ENCODE measurements at regions not wholly inside any gene's neighbourhood (a gene's known extent, or its start where the extent isn't known, plus 50 kb on each side); places are given as distances from the start of the nearest gene placed in this dataset.
"Not testable (repeated sequence)": the region's sequence is repeated elsewhere in the genome, so short reads cannot be mapped to it uniquely, and the experiment has no call there.

DNA sequence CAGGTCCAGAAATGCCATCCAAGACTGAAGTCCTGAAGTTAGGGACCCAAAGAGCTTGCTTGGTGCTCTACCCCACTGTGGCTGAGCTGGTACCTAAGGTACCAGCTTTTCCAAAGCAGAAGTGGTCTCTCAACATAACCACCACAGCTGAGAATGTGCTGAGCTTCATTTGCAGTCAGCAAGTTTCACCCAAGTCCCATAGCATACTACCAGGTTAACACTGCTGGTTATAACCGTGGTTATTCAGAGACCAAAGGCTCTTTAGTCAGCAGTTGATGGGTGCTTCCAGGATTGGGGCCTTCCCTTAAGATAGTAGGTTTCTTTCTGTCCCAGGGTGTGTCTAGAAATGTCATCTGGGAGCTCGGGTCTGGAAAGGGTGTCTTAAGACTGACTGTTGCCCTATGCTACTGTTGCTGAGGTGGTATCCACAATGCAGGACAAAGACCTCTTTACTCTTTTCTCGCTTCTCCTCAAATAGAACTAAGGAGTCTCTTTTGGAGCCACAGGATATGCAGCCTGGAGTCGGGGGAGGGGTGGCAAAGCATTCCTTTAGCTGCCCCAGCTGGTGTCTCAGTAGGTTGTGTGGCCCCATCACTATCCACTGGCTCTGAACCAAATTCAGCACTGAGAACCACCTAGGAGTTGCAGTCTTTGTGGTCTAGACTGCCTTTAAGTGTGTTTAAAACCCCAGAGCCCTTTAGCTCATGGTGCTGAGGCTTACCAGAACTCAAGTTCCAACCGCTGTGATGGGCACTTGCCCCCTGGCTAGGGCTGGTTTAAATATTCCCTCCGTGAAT is 354.9 kb upstream of the SEMA3C start:
- FAIRE-seq: no peak

DNA sequence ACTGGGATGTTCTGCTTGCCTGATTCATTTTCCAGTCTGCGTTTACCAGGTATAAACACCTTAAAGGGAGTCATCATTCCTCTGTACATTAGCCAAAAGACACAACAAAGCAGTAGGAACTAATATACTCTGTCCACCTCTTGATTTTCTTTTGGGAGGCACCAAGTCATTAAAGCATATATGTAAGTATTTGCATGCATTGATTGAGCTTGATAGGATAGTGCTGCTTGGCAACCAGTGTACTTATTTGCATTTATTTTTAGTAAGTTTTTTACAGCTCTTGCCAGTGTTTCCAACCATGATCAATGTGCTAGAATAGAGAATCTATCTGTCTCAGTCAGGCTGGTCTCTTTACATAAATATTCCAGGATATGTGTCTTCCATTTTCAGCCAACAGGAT is 353.3 kb upstream of the SEMA3C start:
- no peak for FAIRE-seq

DNA sequence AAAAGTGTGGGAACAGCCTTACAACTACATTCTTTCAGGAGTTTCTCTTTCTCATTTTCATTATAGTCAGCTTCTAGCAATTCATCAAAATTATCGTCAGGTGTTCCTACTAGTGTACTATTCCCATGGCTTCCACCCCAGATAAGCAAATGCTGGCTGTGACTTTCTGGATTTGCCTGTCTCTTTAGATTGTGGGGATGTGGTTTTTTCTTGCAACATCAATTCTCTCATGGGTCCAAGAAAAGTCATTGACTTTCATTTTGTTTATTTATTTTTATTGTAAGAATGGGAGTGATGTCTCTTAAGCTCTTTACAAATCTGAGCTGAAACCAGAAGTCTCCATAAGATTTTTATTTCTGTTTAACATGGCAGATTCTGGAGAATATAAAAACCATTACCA is 349.7 kb upstream of the SEMA3C start:
- FAIRE-seq: no peak

DNA sequence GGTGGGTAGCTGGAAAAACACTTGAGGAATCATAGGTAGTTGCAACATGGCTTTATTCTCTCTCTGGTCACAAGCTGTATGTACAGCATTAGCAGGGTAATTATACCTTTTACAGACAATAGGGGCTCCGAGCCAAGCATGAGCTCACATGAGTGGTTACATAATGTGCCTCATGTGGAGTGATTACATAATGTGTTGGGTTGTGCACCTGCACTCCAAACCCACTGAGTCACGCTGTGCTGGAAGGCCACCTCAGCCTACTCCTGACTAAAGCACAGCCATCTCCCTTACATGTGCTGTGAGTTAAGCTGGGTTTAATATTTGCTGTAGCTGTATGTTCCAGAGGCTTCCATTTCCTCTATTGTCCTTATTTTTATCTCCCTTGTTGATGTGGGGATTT is 348.7 kb upstream of the SEMA3C start:
- no peak for FAIRE-seq

DNA sequence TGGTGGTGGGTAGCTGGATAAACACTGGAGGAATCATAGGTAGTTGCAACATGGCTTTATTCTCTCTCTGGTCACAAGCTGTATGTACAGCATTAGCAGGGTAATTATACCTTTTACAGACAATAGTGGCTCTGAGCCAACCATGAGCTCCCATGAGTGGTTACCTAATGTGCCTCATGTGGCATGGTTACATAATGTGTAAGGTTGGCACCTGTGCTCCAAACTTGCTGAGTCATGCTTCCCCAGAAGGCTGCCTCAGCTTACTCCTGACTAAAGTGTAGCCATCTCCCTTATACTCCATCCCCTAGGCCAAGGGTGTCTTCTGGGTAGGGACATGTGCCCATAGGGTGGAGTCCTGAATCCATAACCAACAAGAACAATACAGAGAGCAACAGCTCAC is 345.3 kb upstream of the SEMA3C start:
- FAIRE-seq: no peak

DNA sequence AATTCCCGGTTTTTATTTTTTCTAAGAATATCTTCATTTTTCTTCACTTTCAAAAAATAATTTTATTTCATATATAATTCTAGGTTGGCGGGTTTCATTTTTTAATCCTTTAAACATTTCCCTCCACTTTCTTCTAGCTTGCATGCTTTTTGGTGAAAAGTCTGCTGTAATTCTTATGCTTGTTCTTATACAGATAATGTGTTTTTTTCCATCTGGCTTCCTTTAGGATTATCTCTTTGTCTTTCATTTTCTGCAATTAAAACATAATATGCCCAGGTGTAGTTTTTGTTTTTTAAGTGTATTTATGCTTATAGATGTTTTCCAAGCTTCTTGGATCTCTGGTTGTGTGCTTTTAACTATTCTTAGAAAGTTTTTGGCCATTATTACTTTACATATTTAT is 341.3 kb upstream of the SEMA3C start:
- FAIRE-seq: no peak

DNA sequence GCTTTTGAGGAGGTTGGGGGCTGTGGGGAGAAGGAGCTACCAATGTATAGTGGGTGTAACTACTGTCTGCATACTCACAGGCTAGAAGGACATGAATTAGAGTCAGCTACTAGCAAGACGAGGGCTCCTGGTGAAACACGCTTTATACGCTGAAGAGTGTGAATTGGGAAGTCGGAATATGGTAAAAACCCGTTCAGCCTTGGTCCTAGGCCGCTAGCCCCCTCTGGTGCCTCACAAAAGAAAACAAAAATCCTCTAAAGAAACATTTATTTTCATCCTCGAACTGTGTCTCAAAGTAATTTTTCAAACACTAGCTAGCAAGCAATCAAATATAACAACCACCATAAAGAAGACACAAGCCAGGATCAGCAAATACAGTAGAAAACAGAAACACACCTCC is 338.1 kb upstream of the SEMA3C start:
- no peak for FAIRE-seq

DNA sequence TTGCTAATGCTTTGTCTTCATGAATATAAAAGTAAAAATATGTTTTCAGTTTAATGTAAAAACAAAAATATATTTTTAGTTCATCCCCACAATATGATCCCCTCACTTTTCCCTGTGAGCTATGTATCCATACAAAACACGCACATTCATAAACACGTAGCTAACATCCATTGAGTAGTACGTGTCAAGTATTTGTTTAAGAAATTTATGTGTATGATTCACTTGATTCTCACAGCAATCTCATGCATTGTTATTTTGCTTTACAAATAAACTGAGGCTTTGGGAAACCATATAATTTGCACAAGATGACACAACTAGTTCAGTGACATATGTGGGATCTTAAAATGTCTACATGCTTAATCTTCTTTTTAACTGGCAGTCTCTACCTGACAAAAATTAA is 329.6 kb upstream of the SEMA3C start:
- FAIRE-seq: no peak

DNA sequence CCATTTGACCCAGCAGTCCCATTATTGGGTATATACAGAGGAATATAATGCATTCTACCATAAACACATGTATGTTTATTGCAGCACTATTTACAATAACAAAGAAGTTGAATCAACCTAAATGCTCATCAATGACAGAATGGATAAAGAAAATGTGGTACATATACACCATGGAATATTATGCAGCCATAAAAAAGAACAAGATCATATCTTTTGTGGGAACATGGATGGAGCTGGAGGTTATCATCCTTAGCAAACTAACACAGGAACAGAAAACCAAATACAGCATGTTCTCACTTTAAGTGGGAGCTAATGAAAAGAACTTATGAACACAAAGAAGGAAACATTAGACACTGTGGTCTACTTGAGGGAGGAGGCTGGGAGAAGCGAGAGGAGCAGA is 328.5 kb upstream of the SEMA3C start:
- FAIRE-seq: not testable (repeated sequence)

DNA sequence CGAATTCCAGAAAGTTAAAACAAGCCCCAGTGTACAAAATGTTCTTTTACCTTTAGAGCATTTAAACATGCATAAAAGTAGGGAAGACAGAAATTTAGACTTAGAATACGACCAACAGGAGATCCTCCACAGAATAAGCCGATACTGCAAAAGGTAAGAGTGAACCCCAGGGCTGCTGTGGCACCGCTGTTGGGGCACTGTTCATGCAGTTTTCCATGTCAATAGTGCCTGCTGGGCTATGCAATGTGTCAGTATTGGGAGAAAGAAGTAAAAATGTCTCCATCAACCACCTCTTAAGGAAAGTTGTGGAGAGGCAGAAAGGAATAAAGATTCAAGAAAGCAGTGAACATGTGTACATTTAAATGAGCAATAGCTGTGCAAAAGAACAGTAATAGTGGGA is 326.5 kb upstream of the SEMA3C start:
- FAIRE-seq: no peak

DNA sequence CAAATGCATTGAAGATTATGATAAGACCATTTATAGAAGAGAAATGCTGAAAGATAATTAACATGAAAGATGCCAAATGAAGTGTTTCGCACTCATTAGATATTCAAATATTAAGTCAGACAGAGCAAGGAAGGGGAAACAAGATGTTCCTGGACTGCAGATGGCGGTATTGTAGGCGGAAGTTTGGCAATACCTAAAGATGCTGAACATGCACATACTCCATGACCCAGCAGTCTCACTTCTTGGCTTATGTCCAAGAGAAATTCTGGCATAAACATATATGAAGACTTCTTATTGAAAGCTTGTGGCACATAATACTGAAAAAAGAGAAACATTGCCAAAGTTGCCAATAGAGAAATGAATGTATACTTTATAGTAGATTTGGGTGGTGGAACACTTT is 325.4 kb upstream of the SEMA3C start:
- FAIRE-seq: no peak

DNA sequence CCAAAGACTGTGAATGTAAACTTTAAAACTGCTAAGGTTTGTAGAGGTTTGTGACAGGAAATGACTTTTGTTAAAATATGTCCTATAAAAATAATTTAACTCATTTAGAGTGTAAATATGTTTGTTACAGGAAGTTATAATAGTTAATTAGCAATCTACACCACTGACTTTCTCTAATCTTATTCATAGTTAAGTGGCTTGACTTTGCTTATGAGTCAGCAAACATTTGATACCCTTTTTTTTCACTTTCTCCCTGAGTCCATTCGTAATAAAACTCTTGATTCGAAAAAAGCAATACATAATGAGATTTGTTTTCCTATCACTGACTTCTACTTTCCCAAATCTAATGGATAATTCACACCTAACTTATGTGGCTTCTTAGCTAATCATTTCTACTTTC is 317.7 kb upstream of the SEMA3C start:
- FAIRE-seq: no peak

DNA sequence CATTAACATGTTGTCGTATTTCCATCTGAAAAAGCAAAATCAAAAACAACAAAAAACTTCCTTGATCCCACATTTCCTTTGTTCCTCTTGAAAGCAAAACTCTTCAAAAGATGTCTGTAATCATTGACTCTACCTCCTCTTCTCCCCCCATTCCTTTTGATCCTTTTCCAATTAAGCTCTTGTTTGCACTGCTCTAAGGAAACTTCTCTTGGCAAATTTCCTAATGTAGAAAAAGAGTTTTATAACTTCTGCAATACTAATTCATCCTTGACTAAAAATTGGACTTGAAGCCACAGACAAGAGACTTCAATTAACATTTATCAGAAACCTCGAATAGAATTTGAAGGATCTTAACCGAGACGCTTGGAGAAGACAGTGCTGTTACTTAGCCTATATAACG is 317.1 kb upstream of the SEMA3C start:
- FAIRE-seq: no peak

DNA sequence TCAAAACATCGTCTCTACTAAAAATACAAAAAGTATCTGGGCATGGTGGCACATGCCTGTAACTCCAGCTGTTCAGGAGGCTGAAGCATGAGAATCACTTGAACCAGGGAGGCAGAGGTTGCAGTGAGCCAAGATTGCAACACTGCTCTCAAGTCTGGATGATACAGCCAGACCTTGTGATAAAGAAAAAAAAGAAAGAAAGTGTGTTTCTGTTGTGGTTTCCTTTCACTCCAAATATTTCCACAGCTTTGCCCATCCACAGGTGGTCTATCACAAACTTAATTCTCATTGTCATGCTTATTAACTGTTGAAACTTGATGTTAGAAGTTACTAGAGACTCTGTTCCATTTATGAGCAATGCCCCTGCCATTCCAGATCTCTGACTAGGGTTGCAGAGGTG is 316.0 kb upstream of the SEMA3C start:
- no peak for FAIRE-seq

DNA sequence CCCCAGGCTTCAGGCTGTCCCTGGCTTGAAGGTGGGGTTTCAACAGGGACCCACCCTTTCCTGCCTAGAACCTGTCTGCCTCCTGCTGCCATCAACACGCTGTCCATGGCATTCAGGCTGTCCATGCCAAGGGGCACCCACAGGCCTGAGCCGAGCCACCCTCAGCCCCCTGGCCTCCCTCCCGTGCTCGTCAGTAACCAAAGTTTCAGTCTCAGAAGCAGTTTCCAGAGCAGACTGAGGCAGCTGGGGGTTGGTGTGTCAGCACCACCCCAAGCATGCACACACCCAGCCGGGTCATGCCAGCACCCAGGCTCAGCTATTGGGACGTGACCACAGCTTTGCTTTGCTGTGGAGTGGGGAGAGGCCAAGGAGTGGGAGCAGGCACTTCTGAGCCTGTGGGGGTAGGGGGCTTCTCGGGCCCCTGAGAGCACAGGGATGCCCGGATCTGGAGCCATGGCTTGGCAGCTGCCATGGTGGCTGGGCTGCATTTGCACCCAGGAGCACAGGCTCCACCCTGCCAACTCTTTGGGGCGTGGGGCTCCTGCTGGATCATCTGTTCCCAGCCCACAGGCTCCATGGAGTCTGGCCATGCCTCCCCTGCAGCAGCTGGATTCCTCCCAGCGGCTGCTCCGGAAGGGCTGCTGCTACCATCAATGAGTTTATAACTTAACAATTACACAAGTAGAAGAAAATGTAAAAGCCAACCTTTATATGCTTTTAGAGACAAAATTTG is 314.5 kb upstream of the SEMA3C start:
- no peak for FAIRE-seq

DNA sequence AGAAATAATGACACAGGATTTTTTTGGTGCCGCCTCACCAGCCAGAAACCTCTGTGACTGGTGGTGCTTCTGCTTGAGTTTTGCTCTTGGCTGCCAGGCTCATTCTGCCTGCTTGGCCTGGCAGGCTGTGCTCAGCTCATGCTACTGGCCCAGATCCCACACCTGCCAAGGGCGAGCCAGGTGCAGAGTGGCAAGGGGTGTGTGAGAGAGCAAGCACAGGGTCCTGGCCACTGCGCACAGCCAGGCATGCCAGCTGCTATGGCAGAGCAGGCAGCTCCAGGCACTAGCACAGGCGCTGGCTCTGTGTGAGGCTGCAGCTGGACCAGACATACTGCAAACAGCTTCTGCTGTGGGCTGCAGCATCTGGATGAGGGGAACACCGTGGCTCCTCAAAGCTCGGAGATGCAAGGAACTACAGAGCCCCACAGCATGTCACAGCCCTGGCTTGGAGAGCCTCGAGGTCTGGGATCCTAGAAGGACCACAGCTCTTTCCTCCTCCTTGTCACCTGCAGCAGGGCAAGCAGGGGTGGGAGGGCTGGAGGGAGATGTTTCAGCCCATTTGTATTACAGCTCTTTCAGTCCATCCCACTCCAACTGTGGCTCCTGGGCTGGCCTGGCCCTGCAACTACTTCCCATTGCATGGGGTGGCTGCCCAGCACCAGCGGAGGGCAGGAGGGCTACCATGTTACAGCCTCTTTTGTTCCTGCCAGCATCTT is 313.4 kb upstream of the SEMA3C start:
- no peak for FAIRE-seq

DNA sequence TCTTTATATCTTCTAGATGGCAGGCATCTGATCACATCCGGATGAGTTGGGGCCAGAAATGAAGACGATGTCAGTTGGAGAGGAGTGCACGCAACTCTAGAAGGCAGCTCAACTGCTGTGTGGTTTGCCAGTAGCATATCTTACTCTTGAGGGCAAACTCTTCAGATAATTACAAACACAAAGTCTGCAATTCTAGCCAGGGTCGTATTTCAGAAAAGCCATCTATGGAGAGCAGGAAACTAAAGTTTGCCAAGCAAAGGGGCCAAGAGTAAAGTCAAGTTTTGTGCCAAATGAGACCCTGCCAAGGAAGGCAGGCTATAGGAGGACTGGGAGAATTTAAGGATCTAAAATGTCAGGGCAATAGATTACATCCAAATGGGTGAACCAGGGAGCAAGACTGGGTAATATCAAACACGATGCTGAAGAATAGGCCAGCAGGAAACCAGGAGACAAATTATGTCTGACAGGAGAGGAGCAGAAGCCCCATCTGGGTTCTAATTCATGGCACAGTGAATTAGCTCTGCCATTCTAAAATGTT is 312.5 kb upstream of the SEMA3C start:
- FAIRE-seq: no peak

DNA sequence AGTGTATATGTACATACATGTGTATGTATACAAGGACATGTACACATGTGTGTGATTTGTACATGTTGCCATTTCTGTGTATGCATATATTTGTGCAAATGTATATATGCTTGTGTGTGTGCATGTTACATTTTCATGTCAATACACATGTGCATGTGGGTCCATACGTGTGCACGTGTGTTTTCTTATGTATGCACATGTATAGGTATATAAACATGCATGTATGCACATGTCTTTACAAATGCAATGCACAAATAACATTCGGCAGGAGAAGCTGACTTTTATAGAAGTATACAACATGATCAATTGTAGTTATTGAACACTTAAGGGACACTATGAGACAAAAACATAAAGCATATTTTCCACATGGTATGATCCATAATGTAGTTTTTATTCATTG is 307.4 kb upstream of the SEMA3C start:
- FAIRE-seq: no peak

DNA sequence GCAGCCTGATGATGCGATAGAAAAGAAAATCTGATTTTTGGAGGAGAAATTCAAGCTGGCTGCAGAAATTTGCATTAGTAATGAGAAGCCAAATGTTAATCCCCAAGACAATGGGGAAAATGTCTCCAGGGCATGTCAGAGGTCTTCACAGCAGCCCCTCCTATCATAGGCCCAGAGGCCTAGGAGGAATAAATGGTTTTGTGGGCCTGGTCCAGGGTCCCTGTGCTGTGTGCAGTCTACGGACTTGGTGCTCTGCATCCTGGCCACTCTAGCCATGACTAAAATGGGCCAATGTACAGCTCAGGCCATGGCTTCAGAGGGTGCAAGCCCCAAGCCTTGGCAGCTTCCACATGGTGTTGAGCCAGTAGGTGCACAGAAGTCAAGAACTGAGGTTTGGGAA is 303.8 kb upstream of the SEMA3C start:
- not testable (repeated sequence) for FAIRE-seq

DNA sequence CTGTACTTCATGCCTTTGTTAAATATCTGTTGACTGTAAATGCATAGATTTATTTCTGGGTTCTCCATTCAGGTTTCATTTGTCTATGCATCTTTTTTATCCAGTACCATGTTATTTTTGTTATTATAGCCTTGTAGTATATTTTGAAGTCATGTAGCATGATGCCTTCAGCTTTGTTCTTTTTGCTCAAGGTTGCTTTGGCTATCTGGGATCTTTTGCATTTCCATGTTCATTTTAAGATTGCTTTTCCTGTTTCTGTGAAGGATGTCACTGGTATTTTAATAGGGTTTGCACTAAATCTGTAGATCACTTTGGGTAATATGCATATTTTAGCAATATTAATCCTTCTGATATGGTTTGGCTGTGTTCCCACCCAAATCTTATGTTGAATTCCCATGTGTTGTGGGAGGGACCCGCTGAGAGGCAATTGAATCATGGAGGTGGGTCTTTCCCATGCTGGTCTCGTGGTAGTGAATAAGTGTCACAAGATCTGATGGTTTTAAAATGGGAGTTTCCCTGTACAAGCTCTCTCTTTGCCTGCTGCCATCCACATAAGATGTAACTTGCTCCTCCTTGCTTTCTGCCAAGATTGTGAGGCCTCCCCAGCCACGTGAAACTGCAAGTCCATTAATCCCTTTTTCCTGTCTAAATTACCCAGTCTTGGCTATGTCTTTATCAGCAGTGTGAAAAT is 302.8 kb upstream of the SEMA3C start:
- FAIRE-seq: no peak

DNA sequence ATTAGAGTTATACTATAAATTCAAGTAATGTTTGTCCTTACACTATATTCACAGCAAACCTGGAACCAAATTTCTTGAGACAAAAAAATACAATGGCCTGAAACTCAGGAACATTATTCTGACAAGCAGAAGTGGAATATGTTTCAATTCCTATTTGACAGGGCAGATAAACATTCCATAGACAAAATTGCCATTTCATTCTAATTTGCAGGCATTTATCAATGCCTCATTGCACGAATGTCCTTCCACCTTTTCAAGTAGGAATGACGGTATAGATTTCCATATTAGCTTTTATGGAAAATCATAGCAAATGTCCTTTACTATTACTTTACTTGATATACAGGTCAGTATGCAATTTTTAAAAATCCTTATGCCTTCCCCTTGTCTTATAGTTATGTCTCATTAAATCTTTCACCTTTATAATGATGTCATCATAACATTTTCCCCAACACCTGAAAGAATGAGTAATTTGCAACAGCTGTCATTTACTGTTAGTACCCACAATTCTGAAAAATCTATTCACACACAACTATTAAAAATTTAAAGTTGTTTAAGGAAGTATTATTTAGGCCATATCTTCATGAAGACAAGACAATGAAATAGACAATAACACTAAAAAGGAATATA is 299.7 kb upstream of the SEMA3C start:
- FAIRE-seq: no peak

DNA sequence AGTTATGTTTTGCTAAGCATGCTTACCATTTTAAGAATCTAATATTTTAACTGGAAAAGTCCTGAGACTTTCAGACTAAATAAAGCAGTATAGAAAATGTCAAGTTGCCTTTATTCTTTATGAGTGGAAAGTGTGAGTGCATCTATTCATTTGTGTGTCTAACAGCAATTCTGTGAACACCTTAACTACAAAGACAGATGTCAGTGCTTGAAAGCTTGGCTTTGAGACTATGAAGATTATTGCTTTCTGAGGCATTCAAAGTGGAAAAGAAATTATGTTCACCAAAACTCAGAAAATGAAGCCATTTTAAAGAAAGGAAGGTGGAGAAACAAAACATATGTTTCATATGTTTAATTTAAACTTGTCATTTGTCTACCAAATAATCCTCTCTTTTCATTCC is 294.5 kb upstream of the SEMA3C start:
- no peak for FAIRE-seq

DNA sequence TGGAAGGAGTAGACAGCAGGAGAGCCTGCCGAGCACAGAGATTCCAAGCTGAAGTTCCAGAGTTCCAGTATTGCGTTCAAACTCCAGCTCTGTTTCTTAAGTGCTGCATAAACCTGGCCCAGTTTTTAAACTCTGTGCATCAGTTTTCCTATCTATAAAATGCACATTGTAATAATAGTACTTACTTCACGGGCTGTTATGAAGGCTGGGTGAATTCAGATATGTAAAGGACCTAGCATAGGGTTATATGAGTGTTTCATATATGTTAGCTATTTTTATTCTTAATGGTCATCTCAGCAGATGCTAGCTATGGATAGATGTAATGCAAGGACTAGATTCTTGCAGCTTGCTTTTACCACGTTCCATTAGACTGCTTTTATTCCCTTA is 293.1 kb upstream of the SEMA3C start:
- FAIRE-seq: no peak
